ENCODE measurements at regions not wholly inside any gene's neighbourhood (a gene's known extent, or its start where the extent isn't known, plus 50 kb on each side); places are given as distances from the start of the nearest gene placed in this dataset.

DNA sequence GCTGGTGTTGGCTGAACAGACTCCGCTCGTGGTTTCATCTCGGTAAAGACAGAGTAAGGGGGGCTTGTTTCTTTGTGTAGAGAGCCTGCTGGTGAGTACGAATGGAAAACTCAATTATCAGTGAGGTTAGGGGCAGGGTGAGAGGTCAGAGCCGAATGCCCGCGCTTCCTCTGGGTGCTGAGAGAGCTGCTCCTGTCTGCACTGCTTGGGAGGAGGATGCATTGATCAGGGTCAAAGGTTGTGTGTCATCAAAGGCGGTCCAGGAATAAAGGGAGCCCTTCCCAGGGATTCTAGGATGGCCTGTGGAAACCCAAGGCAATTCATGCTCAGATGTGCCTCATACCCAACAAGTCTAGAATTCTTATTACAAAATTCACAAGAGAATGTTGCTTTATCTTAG is 143.9 kb downstream of the MYCN start:
- Histone ChIP-seq H3K14ac (ENCODE audit: insufficient read length) (no peak overlapping the region), H4K91ac (replicated peaks; ENCODE audit: insufficient read length, low read length) (peak overlapping the region; percentile 29), H2BK15ac (ENCODE audit: low read length) (no peak overlapping the region), H2BK20ac (ENCODE audit: low read length) (0 out of 2 replicates have a peak overlapping the region, but pooled peaks have one; percentile 61), H3K9ac (replicated peaks in 1 of 4; ENCODE audit: extremely low read depth in 1 of 4, low read depth in 3 of 4, low read length in 3 of 4) (no peak overlapping the region), H3K56ac (replicated peaks; ENCODE audit: insufficient read length, low read depth, low read length) (no peak overlapping the region), H3K18ac (ENCODE audit: extremely low read depth, low read length) (no peak overlapping the region), H4K5ac (ENCODE audit: insufficient read length, low read depth, low read length) (no peak overlapping the region), H3K79me2 (ENCODE audit: control insufficient read depth in 1 of 2, insufficient read depth in 2 of 2, low read length in 2 of 2) (no peaks in the 10 kb centered on the region), H4K8ac (ENCODE audit: extremely low read depth, insufficient read depth, low read length) (no peak overlapping the region), H3K79me1 (ENCODE audit: low read depth, low read length) (no peaks in the 10 kb centered on the region), H2AK5ac (ENCODE audit: low read depth, low read length) (0 out of 2 replicates have a peak overlapping the region, but pooled peaks have one; percentile 49), H3K23ac (ENCODE audit: insufficient read length) (no peak overlapping the region), H3K4me1 (replicated peaks in 1 of 4; ENCODE audit: control insufficient read depth in 3 of 4, insufficient read depth in 4 of 4, low read length in 3 of 4) (peaks cover 0 to 5% (median 1%) of the 10 kb centered on the region in 4 experiments; a peak in 4 of 7 replicates), H2BK12ac (ENCODE audit: low read depth, low read length) (no peak overlapping the region), H3K4me3 (ENCODE audit: extremely low read depth in 1 of 4, insufficient read depth in 2 of 4, low read depth in 3 of 4, low read length in 4 of 4) (no peak overlapping the region), H2BK5ac (ENCODE audit: low read depth, low read length) (no peak overlapping the region), H2AFZ (ENCODE audit: low read length) (no peak overlapping the region), H3K23me2 (ENCODE audit: low read depth, low read length) (no peaks in the 10 kb centered on the region), H3K9me3 (ENCODE audit: insufficient read depth in 2 of 2, low read depth in 1 of 2, low read length in 1 of 2) (no peaks in the 10 kb centered on the region), H2BK120ac (replicated peaks; ENCODE audit: low read depth, low read length) (no peak overlapping the region), H3K27ac (ENCODE audit: low read depth, low read length) (no peak overlapping the region), H3K4me2 (ENCODE audit: insufficient read depth in 1 of 2, low read depth in 2 of 2, low read length in 2 of 2) (no peak overlapping the region; a peak in 1 of 4 replicates), H3K36me3 (ENCODE audit: control insufficient read depth in 2 of 4, insufficient read depth in 4 of 4, low read length in 3 of 4) (no peaks in the 10 kb centered on the region), H3K27me3 (replicated peaks in 1 of 4; ENCODE audit: control insufficient read depth in 3 of 4, extremely low read depth in 1 of 4, insufficient read depth in 3 of 4, low read length in 3 of 4) (no peaks in the 10 kb centered on the region), H3K4ac (replicated peaks; ENCODE audit: insufficient read length, low read depth, low read length) (no peak overlapping the region), H4K20me1 (replicated peaks in 1 of 2; ENCODE audit: control insufficient read depth in 1 of 2, insufficient read depth in 2 of 2, low read length in 2 of 2) (no peaks in the 10 kb centered on the region)
- DNase-seq (ENCODE audit: low read depth in 1 of 2, low spot score in 2 of 2) (no peak), FAIRE-seq (no peak)
- ChIA-PET CTCF (ENCODE audit: partially characterized antibody) (interaction anchor here (0.9 to 2.1 kb wide), 4 partner anchors 10 to 403 kb away, joined by 4 to 6 read pairs (median 4); no protein-coding TSS in a partner anchor), POLR2A (ENCODE audit: partially characterized antibody) (no interaction called here)
- WGBS, 2 experiments (ENCODE audit: extremely low coverage in 1 of 2, insufficient coverage in 1 of 2, insufficient read length in 1 of 2, insufficient replicate concordance in 2 of 2, low coverage in 1 of 2, low lambda C conversion rate in 2 of 2, missing lambda C conversion rate in 1 of 2): 96% methylated on average over 8 of the region's 8 CpGs; no CpG with 5 or more reads in 1 of the 2 experiments
- TF ChIP-seq CEBPB (IDR thresholded peaks at IDR 0.05; ENCODE audit: low read depth, low read length) (no peak), TAF7 (optimal IDR thresholded peaks at IDR 0.05; ENCODE audit: borderline replicate concordance, low read depth, low read length) (no peak), ATF3 (IDR thresholded peaks at IDR 0.05; ENCODE audit: insufficient read depth, low read depth, low read length) (no peak), SIX5 (IDR thresholded peaks at IDR 0.05; ENCODE audit: low read depth, low read length) (no peak), SAP30 (IDR thresholded peaks at IDR 0.05; ENCODE audit: insufficient read depth, insufficient replicate concordance, low read length) (no peak)

Data from H1 (cell line).